ENCODE measurements at regions not wholly inside any gene's neighbourhood (a gene's known extent, or its start where the extent isn't known, plus 50 kb on each side); places are given as distances from the start of the nearest gene placed in this dataset.

GRCh38 chr5:167886196-167886595, 405.2 kb upstream of the WWC1 start:
- H3K4me1 ChIP-seq, result no peaks in the 10 kb centered on the region
- no peaks in the 10 kb centered on the region for H3K9me3 ChIP-seq
- H3K4me3 ChIP-seq, result no peak overlapping the region
- ATAC-seq (no peak), DNase-seq (no peak)
- no peak for TF ChIP-seq CTCF (IDR thresholded peaks at IDR 0.05)
- H3K36me3 ChIP-seq, result no peaks in the 10 kb centered on the region
- intact Hi-C loops (cut with DNase I), result no loop called here
- no peaks in the 10 kb centered on the region for H3K27me3 ChIP-seq
- H3K27ac ChIP-seq, result no peak overlapping the region

GRCh38 chr5:167888393-167888792, 403.1 kb upstream of the WWC1 start:
- no peaks in the 10 kb centered on the region for H3K4me1 ChIP-seq
- H3K27me3 ChIP-seq, result no peaks in the 10 kb centered on the region
- no peaks in the 10 kb centered on the region for H3K9me3 ChIP-seq
- no peak for TF ChIP-seq CTCF (IDR thresholded peaks at IDR 0.05)
- no peaks in the 10 kb centered on the region for H3K36me3 ChIP-seq
- no peak for ATAC-seq
- no peak overlapping the region for H3K27ac ChIP-seq
- no peak for DNase-seq
- intact Hi-C loops (cut with DNase I), result no loop called here
- no peak overlapping the region for H3K4me3 ChIP-seq

GRCh38 chr5:167889276-167889675, 402.2 kb upstream of the WWC1 start:
- no peaks in the 10 kb centered on the region for H3K9me3 ChIP-seq
- H3K4me3 ChIP-seq, result no peak overlapping the region
- no peaks in the 10 kb centered on the region for H3K36me3 ChIP-seq
- H3K4me1 ChIP-seq, result no peaks in the 10 kb centered on the region
- H3K27ac ChIP-seq, result no peak overlapping the region
- no peaks in the 10 kb centered on the region for H3K27me3 ChIP-seq
- no peak for ATAC-seq
- no peak for DNase-seq
- TF ChIP-seq CTCF (IDR thresholded peaks at IDR 0.05), result no peak
- intact Hi-C loops (cut with DNase I), result no loop called here

- Histone ChIP-seq H3K27me3 (no peaks in the 10 kb centered on the region), H3K36me3 (no peaks in the 10 kb centered on the region), H3K27ac (no peak overlapping the region), H3K4me1 (no peaks in the 10 kb centered on the region), H3K4me3 (no peak overlapping the region), H3K9me3 (no peaks in the 10 kb centered on the region)
- ATAC-seq, result no peak
- intact Hi-C loops (cut with DNase I), result no loop called here
- TF ChIP-seq CTCF (IDR thresholded peaks at IDR 0.05), result no peak
- no peak for DNase-seq
These were observed 398.9 kb upstream of the WWC1 start for GRCh38 chr5:167892352-167893115.

- TF ChIP-seq CTCF (IDR thresholded peaks at IDR 0.05), result no peak
- Histone ChIP-seq H3K9me3 (no peaks in the 10 kb centered on the region), H3K4me3 (no peak overlapping the region), H3K27me3 (no peaks in the 10 kb centered on the region), H3K36me3 (no peaks in the 10 kb centered on the region), H3K4me1 (no peaks in the 10 kb centered on the region), H3K27ac (no peak overlapping the region)
- DNase-seq (no peak), ATAC-seq (no peak)
- intact Hi-C loops (cut with DNase I), result no loop called here
These were observed 398.2 kb upstream of the WWC1 start for GRCh38 chr5:167893271-167893670.

Data from upper lobe of right lung (tissue), 1 donor.